HG02763 (cell line): ENCODE measurements at regions not wholly inside any gene's neighbourhood (a gene's known extent, or its start where the extent isn't known, plus 50 kb on each side); places are given as distances from the start of the nearest gene placed in this dataset.

Experiments used
- ATAC-seq: cut with Tn5 transposase; IDR thresholded peaks from one replicate; pipeline ENCODE4 v1.9.1; 2021; ENCODE audit warnings: mild to moderate bottlenecking, moderate library complexity; ENCODE audit not compliant: unreplicated experiment

DNA sequence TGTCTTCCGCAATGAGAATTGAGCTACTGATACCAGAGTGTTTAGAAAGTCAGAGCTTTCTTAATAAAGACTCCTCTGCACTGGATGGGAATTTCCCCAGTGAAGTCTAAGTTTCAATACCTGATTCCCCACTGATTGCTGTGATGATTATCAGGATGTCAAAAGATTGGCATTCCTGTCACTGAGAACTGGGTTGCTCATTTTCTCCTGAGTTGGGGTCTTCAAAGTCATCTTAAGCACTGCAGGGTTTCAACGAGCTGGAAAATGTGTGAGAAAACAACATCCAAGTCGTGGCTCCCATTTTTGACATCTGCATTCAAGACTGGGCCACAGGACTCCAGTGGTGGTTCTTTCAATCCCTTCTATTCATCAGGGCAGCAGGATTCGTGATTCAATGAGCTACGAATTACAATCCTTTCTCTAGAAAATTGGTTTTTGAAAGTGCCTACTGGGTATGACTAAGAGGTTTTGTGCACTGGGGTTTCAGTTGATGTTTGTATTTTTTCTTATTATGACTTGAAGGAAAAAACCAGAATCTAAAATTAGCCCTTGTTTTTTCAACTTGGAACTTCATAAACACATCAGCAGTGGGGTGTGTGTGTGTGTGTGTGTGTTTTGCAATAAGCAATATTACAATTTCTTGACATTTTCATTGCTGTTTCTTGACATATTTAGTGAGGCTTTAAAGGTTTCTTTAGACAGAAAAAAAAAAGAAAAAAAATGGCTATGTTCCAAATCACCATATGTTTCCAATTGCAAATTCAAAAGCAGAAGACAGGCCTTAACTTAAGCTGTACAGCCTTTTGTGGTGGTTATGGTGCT is 233.0 kb downstream of the FAM76B start:
- peak; percentile 72 for ATAC-seq

DNA sequence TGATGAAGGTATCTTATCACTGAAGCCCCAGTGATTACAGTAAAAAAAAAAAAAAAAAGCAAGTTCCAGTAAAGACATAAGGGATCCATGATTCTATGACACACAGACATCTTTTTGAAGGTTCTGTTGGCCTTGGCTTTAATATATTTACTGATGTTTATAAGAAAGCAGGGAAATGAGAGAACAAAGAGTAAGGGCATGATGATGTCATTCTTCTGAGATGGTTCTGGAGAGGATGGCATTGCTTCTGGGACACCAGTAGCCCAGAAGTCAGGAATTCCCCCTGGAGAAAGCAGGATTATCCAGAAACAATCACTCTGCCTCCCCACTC is 233.6 kb downstream of the FAM76B start:
- no peak for ATAC-seq

DNA sequence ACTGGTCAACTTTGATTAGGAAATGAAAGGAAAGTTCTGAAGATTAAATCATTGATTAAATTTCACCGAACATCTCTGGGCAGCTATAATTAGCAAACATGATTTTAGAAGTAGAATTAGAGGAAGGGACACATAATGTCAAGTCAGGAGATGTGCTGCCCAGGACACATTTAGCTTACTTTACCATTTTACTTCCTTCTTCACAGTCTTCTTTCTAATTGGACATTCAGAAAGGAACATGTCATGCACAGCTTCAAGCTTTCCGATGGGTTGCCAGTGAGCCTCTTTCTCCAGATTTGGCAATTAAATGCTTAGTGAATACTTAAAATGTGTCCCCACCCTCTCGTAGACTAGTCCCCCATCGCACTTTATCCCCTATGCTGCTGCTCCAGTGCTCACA is 234.7 kb downstream of the FAM76B start:
- ATAC-seq, result no peak

DNA sequence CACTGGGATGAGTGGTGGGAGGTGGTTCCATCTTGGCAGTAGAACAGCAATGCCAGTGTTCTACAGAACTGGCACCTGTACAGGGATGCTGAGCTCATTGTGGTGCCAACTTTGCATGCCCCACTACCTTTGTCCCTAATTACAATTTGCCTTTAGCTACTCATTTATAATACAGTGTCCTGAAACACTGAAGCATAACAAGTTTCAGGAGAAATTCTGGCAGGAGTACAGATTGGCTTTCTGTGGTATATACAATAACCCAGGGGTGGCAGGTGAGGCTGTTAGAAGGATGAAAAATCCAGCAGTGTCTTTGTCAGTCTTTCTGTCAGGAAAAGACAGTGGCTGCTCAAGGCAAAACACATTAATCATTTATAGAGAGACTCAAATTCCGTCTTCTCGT is 240.3 kb downstream of the FAM76B start:
- ATAC-seq, result no peak

GRCh38 chr11:95548416-95548815 is 241.2 kb downstream of the FAM76B start:
- ATAC-seq, result no peak

DNA sequence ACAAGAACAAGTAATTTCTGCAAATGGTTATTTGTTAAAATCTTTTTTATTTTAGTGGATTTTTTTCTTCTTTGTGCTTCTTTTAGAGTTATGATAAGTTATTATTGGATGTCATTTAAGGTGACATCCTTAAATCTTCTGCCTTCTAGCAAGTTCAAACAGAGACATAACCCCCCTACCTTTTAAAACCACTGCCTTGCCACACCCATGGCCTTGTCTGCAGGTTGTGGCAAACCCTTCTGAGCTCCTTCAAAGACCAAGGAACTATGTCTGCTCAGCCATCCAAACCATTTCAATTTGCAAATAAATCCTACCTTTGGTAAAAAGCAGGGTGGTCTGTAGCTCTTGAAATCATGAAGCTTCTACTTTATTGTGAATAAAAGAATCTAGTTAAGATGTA is 241.6 kb downstream of the FAM76B start:
- no peak for ATAC-seq

- ATAC-seq, result no peak
These were observed 242.4 kb downstream of the FAM76B start for GRCh38 chr11:95547186-95547585.

DNA sequence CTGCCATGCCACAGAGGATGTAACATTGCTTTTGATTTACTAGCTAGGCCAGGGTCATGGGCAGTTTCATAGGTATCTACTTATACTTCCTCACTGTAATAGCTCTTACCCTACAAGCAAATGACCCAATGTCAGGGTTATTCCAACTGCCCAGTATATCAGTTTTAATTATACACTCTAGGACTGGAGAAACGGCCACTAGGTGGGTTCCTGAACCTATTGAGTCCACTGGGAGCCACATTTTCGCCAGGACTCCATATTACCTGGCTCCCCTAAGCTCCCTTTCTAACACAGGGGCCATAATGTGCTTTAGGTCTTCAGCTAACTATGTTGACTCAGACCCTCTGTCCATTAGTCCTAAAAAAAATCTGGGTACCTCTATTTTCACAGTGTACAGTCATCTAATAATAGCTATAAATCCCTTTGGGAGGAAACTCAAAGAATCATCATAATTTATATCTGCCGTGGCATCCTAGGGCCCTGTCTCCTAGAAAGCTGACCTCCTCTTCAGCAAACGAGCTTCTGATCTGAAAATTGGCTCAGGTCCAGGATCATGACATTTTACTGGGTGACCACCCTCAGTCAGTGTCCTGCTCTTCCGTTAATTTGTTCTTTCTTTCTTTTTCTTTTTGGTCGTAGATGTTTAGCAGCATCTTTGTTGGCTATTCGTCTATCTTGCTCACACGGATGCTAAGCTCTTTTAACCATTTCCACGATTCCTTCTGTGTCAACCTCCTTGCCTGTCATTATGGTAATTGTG is 244.3 kb downstream of the FAM76B start:
- ATAC-seq, result no peak

GRCh38 chr11:95544095-95544856 is 245.3 kb downstream of the FAM76B start:
- ATAC-seq, result no peak

GRCh38 chr11:95542868-95543551 is 246.6 kb downstream of the FAM76B start:
- ATAC-seq, result no peak

DNA sequence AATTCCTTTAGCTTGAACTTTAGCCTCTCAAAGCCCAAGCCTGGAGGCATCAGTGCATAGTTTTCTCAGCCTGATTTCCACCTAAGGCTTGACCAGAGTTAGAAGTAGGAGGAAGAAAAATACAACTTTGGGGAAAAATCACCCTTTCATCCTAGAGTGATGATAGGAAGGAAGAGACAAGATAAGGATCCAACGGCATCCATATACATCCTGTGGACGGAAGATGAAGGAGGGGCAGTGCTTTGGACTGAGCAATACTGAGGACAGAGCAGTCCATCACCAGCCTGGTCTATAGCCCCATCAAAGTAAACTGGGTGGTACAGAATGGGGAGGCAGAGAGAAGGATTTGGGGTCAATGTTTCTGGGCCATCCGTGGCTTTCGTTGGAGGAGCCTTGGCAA is 247.9 kb downstream of the FAM76B start:
- ATAC-seq, result no peak

- ATAC-seq, result no peak
These were observed 253.4 kb downstream of the FAM76B start for GRCh38 chr11:95536047-95536690.

- no peak for ATAC-seq
These were observed 254.8 kb downstream of the FAM76B start for GRCh38 chr11:95534809-95535208.

GRCh38 chr11:95534226-95534625 is 255.4 kb downstream of the FAM76B start:
- ATAC-seq, result no peak

DNA sequence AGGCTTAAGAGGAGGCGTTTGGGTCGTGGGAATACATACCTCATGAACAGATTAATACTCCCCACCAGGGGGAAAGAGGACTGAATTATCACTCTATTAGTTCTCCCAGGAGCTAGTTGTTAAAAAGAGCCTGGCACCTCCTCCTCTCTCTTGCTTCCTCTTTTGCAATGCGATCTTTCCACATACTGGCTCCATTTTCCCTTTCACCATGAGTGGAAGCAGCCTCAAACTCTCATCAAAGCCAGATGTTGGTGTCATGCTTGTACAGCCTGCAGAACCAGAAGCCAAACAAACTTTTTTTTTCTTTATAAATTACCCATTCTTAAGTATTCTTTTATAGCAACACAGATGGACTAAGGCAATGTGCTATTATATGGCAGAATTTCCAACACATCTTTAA is 258.5 kb downstream of the FAM76B start:
- no peak for ATAC-seq

DNA sequence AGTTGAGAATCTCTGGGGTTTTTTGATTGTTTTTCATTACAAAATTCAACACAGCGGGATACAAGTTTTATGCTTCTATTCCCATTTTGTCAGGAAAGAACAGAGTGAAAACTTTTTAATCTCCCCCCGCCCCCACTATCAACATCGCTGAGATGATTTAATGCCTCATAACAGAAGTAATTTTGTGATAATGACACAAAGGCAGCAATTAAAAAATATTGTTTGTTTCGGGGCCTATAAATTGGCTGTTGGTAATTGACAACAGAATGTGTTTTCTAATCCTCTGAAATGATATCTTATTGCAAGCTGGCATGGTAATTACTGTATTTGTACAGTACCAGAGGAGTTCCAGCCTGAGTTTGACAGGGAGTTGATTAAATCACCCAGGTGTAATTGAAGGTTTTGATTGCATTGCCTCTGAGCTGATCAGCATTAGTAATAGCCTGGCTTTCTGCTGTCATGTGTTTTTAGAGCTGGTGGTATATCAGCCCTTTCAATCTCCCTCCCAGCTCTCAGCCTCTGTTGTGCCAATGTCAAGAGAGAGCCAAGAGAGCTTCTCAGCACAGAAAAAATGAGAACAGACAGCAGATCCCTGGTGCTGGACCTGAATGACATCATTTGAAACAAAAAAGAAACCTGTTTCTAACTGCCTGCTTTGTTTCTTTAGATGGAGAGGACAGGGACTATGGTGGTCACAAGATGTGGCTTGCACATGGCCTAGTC is 265.1 kb downstream of the FAM76B start:
- no peak for ATAC-seq

- ATAC-seq, result no peak
These were observed 266.7 kb downstream of the FAM76B start for GRCh38 chr11:95522874-95523273.

- no peak for ATAC-seq
These were observed 267.7 kb downstream of the FAM76B start for GRCh38 chr11:95521862-95522261.

DNA sequence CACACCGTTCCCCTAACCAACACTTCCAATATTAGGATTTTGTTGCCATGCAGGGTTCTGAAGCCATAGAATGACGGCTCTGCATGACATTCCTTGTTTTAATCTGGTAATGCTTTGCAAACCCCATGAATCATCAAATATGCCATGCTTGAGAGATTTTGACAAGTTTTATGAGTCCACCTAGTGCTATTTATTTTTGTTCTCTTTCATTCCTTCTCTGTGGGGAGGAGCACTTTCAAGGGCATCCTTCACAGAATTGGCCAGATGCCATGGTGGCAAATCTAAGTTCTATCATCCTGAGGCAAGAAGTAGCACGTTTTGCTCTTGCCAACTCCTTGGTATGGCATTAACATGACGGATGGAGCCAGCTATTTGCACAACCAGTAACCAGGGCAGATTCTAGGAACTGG is 268.4 kb downstream of the FAM76B start:
- ATAC-seq, result no peak
